Left lung (tissue), 4 donors: ENCODE measurements at regions not wholly inside any gene's neighbourhood (a gene's known extent, or its start where the extent isn't known, plus 50 kb on each side); places are given as distances from the start of the nearest gene placed in this dataset.

Source experiments
- ATAC-seq: fragments of 200-7000 bp; cut with Tn5 transposase; one replicate; pipeline ENCODE4 v1.9.1; 2020; ENCODE audit warnings: moderate library complexity
- DNase-seq, 4 donors: peaks; one replicate each; pipeline ENCODE4 v3.0.0-alpha.2; 2013 to 2020
- H3K27ac ChIP-seq, 2 donors: fragments of 200-600 bp; sonication (generic) in 1 of 2; one replicate each; pipeline versions ENCODE4 v1.5.0 to v1.8.0; 2020 to 2021
- H3K27me3 ChIP-seq, 2 donors: fragments of 200-600 bp; sonication (generic) in 1 of 2; one replicate each; pipeline versions ENCODE4 v1.5.0 to v1.8.0; 2020 to 2021
- H3K36me3 ChIP-seq, 2 donors: fragments of 200-600 bp; sonication (generic) in 1 of 2; one replicate each; pipeline versions ENCODE4 v1.5.0 to v1.8.0; 2020 to 2021
- H3K4me1 ChIP-seq, 2 donors: fragments of 200-600 bp; one replicate each; pipeline ENCODE4 v1.8.0; 2021
- H3K4me3 ChIP-seq, 2 donors: fragments of 200-600 bp; sonication (generic) in 1 of 2; one replicate each; pipeline versions ENCODE4 v1.5.0 to v1.8.0; 2020 to 2021; ENCODE audit warnings: mild to moderate bottlenecking in 1 of 2
- H3K9me3 ChIP-seq, 2 donors: fragments of 200-600 bp; sonication (generic) in 1 of 2; one replicate each; pipeline versions ENCODE4 v1.5.0 to v1.8.0; 2020 to 2021
- CTCF ChIP-seq, 2 donors: fragments of 200-600 bp; sonication (generic) in 1 of 2; IDR thresholded peaks; one replicate each; pipeline versions ENCODE4 v1.5.0 to v1.8.0; 2021; ENCODE audit warnings: antibody characterized with exemption in 2 of 2
- intact Hi-C, 2 donors: fragments of 100-400 bp; cut with DNase I; formaldehyde crosslinking; loops; one replicate each; pipeline versions ENCODE4 v1.11.2 to v1.14.2; 2022
- donor health status: DM: no; HTN: yes; CAD: no.
- donor health status: DM: no; HTN: no; CAD: no.

GRCh38 chr20:39528436-39528835 lies 566.3 kb downstream of the DHX35 start:
- Histone ChIP-seq H3K9me3 (no peaks in the 10 kb centered on the region), H3K27ac (no peak overlapping the region), H3K4me3 (no peak overlapping the region), H3K4me1 (no peaks in the 10 kb centered on the region), H3K36me3 (no peaks in the 10 kb centered on the region), H3K27me3 (no peaks in the 10 kb centered on the region)
- TF ChIP-seq CTCF (IDR thresholded peaks at IDR 0.05): no peak
- ATAC-seq: no peak
- no peak for DNase-seq
- intact Hi-C loops: no loop called here

GRCh38 chr20:39524371-39524911 lies 562.3 kb downstream of the DHX35 start:
- no peak overlapping the region for H3K27ac ChIP-seq
- TF ChIP-seq CTCF (IDR thresholded peaks at IDR 0.05): no peak
- peak; percentile 25 for ATAC-seq

GRCh38 chr20:39523405-39523804 lies 561.3 kb downstream of the DHX35 start:
- intact Hi-C loops: no loop called here
- no peak for DNase-seq
- H3K4me1 ChIP-seq: no peaks in the 10 kb centered on the region
- no peak overlapping the region for H3K27ac ChIP-seq
- no peaks in the 10 kb centered on the region for H3K36me3 ChIP-seq
- H3K27me3 ChIP-seq: no peaks in the 10 kb centered on the region
- no peak for TF ChIP-seq CTCF (IDR thresholded peaks at IDR 0.05)
- no peak for ATAC-seq
- H3K9me3 ChIP-seq: no peaks in the 10 kb centered on the region
- H3K4me3 ChIP-seq: no peak overlapping the region

More at GRCh38 chr20:39524371-39524911, 562.3 kb downstream of the DHX35 start:
- Histone ChIP-seq H3K4me3 (no peak overlapping the region), H3K27me3 (no peaks in the 10 kb centered on the region), H3K4me1 (no peaks in the 10 kb centered on the region), H3K9me3 (no peaks in the 10 kb centered on the region), H3K36me3 (no peaks in the 10 kb centered on the region)
- intact Hi-C loops: no loop called here
- peak in 1 of 4 donors; percentile 25 for DNase-seq

DNA sequence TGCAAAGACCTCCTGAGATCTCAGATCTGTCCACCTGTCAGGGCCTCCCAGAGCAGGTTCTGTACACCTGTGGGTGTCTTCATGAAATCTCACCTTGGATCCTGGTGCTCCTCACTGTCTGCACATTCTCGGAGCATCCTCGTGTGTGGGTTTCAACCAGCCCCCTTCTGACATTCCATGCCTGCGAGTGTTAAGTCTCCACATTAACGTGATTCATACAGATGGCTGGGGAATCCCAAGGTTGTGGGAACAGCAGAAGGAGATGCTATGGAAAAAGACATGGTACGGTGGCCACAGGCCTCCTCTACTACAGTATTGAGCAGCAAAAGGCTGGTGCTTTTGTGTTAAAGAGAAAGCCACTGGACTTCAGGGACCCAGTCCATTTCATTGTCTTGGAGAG lies 556.5 kb downstream of the DHX35 start:
- intact Hi-C loops: no loop called here
- Histone ChIP-seq H3K36me3 (no peaks in the 10 kb centered on the region), H3K27me3 (no peaks in the 10 kb centered on the region), H3K27ac (no peak overlapping the region), H3K4me1 (no peaks in the 10 kb centered on the region), H3K9me3 (no peaks in the 10 kb centered on the region), H3K4me3 (no peak overlapping the region)
- no peak for TF ChIP-seq CTCF (IDR thresholded peaks at IDR 0.05)
- ATAC-seq: no peak
- DNase-seq: no peak

DNA sequence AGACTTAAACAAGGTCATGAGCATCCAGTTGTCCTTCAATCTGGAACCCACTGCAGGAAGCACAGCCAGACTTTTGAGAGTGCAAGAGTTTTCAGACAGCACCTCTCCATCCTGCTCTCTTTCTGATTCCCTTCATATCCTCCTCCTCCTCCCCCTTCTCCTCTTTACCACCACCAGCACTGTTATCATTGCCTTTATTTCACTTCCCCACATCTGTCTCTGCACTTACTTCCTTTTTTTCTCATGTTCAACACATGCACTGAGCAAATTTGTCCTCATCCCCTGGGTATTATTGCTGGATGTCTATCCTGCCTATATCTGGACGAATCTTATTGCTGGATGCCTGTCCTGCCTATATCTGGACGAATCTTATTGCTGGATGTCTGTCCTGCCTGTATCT lies 554.8 kb downstream of the DHX35 start:
- DNase-seq (no peak), ATAC-seq (no peak)
- TF ChIP-seq CTCF (IDR thresholded peaks at IDR 0.05): no peak
- Histone ChIP-seq H3K36me3 (no peaks in the 10 kb centered on the region), H3K27ac (no peak overlapping the region), H3K27me3 (no peaks in the 10 kb centered on the region), H3K4me3 (no peak overlapping the region), H3K4me1 (no peaks in the 10 kb centered on the region), H3K9me3 (peaks cover 0 to 3% of the 10 kb centered on the region in 2 donors)
- intact Hi-C loops: no loop called here
